ENCODE measurements at regions not wholly inside any gene's neighbourhood (a gene's known extent, or its start where the extent isn't known, plus 50 kb on each side); places are given as distances from the start of the nearest gene placed in this dataset.

GRCh38 chr13:88817560-88817959, 1146.4 kb downstream of the SLITRK5 start:
- TF ChIP-seq ZNF114 (CRISPR knock-in tag; IDR thresholded peaks at IDR 0.05): no peak
- no peak for TF ChIP-seq EZH2phosphoT487 (IDR thresholded peaks at IDR 0.05; ENCODE audit: unreplicated experiment)
- no peak for TF ChIP-seq STAT1 (IDR thresholded peaks at IDR 0.05; ENCODE audit: unreplicated experiment)
- TF ChIP-seq ZNF331 (CRISPR knock-in tag; IDR thresholded peaks at IDR 0.05; ENCODE audit: low read depth): no peak
- no peak for TF ChIP-seq POLR2AphosphoS5 (IDR thresholded peaks at IDR 0.05; ENCODE audit: low read depth)
- TF ChIP-seq NANOG (IDR thresholded peaks at IDR 0.05; ENCODE audit: borderline replicate concordance): no peak
- TF ChIP-seq EZH2 (IDR thresholded peaks at IDR 0.05; ENCODE audit: low read depth, unreplicated experiment): no peak
- TF ChIP-seq ZNF462 (CRISPR knock-in tag; IDR thresholded peaks at IDR 0.05): no peak
- no peak for TF ChIP-seq CTCF (conservative IDR thresholded peaks at IDR 0.05; ENCODE audit: low read depth in 2 of 2)
- no peak for TF ChIP-seq ETS1 (IDR thresholded peaks at IDR 0.05)
- no peak for TF ChIP-seq REST (IDR thresholded peaks at IDR 0.05; ENCODE audit: unreplicated experiment)
- TF ChIP-seq JUNB (IDR thresholded peaks at IDR 0.05; ENCODE audit: unreplicated experiment): no peak
- Histone ChIP-seq H3K27me3 (ENCODE audit: insufficient read depth) (no peaks in the 10 kb centered on the region), H3K36me3 (ENCODE audit: insufficient read depth) (no peaks in the 10 kb centered on the region), H4K20me1 (replicated peaks; ENCODE audit: insufficient read depth) (no peaks in the 10 kb centered on the region), H3K9me2 (ENCODE audit: insufficient read depth) (no peaks in the 10 kb centered on the region), H3K27ac (ENCODE audit: low read depth) (no peak overlapping the region), H3K79me2 (replicated peaks; ENCODE audit: insufficient read depth) (no peaks in the 10 kb centered on the region), H3K4me2 (no peak overlapping the region), H3K4me1 (ENCODE audit: insufficient read depth) (no peaks in the 10 kb centered on the region), H2AFZ (no peak overlapping the region), H3K4me3 (no peak overlapping the region), H3F3A (replicated peaks; ENCODE audit: low read depth) (no peaks in the 10 kb centered on the region)
- H3K27me3 Mint-ChIP-seq (ENCODE audit: insufficient read depth, low read depth, poor library complexity): peaks cover 2% of the 10 kb centered on the region
- no peak overlapping the region for H3K4me3 Mint-ChIP-seq
- no peak overlapping the region for H3K27ac Mint-ChIP-seq
- no peaks in the 10 kb centered on the region for H3K4me1 Mint-ChIP-seq
- H3K9me3 Mint-ChIP-seq: no peaks in the 10 kb centered on the region
- no peaks in the 10 kb centered on the region for H3K36me3 Mint-ChIP-seq (ENCODE audit: low read depth)
- DNase-seq (ENCODE audit: low spot score) (no peak), ATAC-seq (no peak)

Data from GM23338 (cell line).